HEK293 (cell line): ENCODE measurements at regions not wholly inside any gene's neighbourhood (a gene's known extent, or its start where the extent isn't known, plus 50 kb on each side); places are given as distances from the start of the nearest gene placed in this dataset.

ENCODE experiments used
- CTCF ChIA-PET: fragments of 350-600 bp; formaldehyde crosslinking; extraction: SDS; loops from one replicate; lab custom pipeline; 2021; ENCODE audit warnings: antibody characterized with exemption; lab: Yijun Ruan, JAX
- POLR2A ChIA-PET: fragments of 300-600 bp; formaldehyde crosslinking; extraction: SDS; loops from one replicate; lab custom pipeline; 2020; ENCODE audit warnings: antibody characterized with exemption, inconsistent platforms; lab: Yijun Ruan, JAX
- H3K27ac ChIP-seq: fragments of 200-500 bp; sonication (Bioruptor generic); 2 replicates; pipeline ENCODE4 v1.5.1; 2014; ENCODE audit warnings: low read depth, low read length, control low read depth, inconsistent platforms; ENCODE audit errors: extremely low read depth
- H3K36me3 ChIP-seq, 2 experiments: fragments of 200-500 bp in 1 of 2; sonication (Bioruptor generic) in 1 of 2; 1 replicate in 1 of 2; 2 replicates in 1 of 2; pipeline ENCODE4 v1.5.1; 2014 to 2017; ENCODE audit warnings: inconsistent platforms in 2 of 2, low read length in 2 of 2; ENCODE audit not compliant: control insufficient read depth in 2 of 2, insufficient read depth in 1 of 2
- H3K4me1 ChIP-seq: fragments of 200-500 bp; sonication (Bioruptor generic); 2 replicates; pipeline ENCODE4 v1.5.1; 2014; ENCODE audit warnings: mild to moderate bottlenecking, low read length, inconsistent platforms; ENCODE audit not compliant: control insufficient read depth, insufficient read depth
- H3K4me3 ChIP-seq: 2 replicates; pipeline ENCODE4 v1.5.1; 2011; ENCODE audit warnings: low read depth, mild to moderate bottlenecking, control low read depth, low read length, moderate library complexity
- H3K9me3 ChIP-seq: fragments of 200-500 bp; sonication (Bioruptor generic); 2 replicates; pipeline ENCODE4 v1.5.1; 2014; ENCODE audit warnings: low read depth, low read length, inconsistent platforms; ENCODE audit not compliant: control insufficient read depth, insufficient read depth
- GLI2 ChIP-seq: fragments of 450-650 bp; formaldehyde crosslinking; IDR thresholded peaks from 2 replicates; pipeline ENCODE4; 2017; ENCODE audit warnings: missing biosample characterization, missing genetic modification characterization, low read depth, borderline replicate concordance
- GLIS2 ChIP-seq: fragments of 450-650 bp; formaldehyde crosslinking; IDR thresholded peaks from 2 replicates; pipeline ENCODE4 v1.5.1; 2016; ENCODE audit warnings: missing biosample characterization, missing genetic modification characterization
- HOXD13 ChIP-seq: sonication (generic); formaldehyde crosslinking; IDR thresholded peaks from 2 replicates; pipeline ENCODE4 v1.8.0; 2022; ENCODE audit warnings: missing genetic modification reagents, borderline replicate concordance
- PRDM1 ChIP-seq: fragments of 450-650 bp; formaldehyde crosslinking; IDR thresholded peaks from 2 replicates; pipeline ENCODE4; 2016; ENCODE audit warnings: missing biosample characterization, missing genetic modification characterization
- SCRT2 ChIP-seq: fragments of 450-650 bp; formaldehyde crosslinking; IDR thresholded peaks from 2 replicates; pipeline ENCODE4 v1.5.1; 2016; ENCODE audit warnings: missing biosample characterization, missing genetic modification characterization
- SP7 ChIP-seq: fragments of 450-650 bp; formaldehyde crosslinking; IDR thresholded peaks from 2 replicates; pipeline ENCODE4 v1.5.1; 2016; ENCODE audit warnings: missing biosample characterization, missing genetic modification characterization
- ZEB2 ChIP-seq: fragments of 450-650 bp; formaldehyde crosslinking; IDR thresholded peaks from 2 replicates; pipeline ENCODE4 v1.5.1; 2016; ENCODE audit warnings: missing biosample characterization, missing genetic modification characterization
- ZNF184 ChIP-seq: fragments of 450-650 bp; IDR thresholded peaks from 2 replicates; pipeline ENCODE4 v1.5.1; 2018; ENCODE audit warnings: missing biosample characterization, mild to moderate bottlenecking, missing genetic modification characterization
- ZNF239 ChIP-seq: fragments of 450-650 bp; formaldehyde crosslinking; IDR thresholded peaks from 2 replicates; pipeline ENCODE4 v1.5.1; 2016; ENCODE audit warnings: missing biosample characterization, missing genetic modification characterization
- ZNF274 ChIP-seq, 2 experiments: fragments of 200-500 bp in 1 of 2; fragments of 450-650 bp in 1 of 2; sonication (Bioruptor generic) in 1 of 2; formaldehyde crosslinking in 1 of 2; IDR thresholded peaks; 2 replicates each; pipeline versions ENCODE4 v1.5.1 to v1.6.1; 2014 to 2016; ENCODE audit warnings: borderline replicate concordance in 1 of 2, inconsistent platforms in 1 of 2, low read length in 1 of 2, missing biosample characterization in 1 of 2, missing genetic modification characterization in 1 of 2
- ZNF324 ChIP-seq: fragments of 450-650 bp; formaldehyde crosslinking; IDR thresholded peaks from 2 replicates; pipeline ENCODE4 v1.5.1; 2016; ENCODE audit warnings: missing biosample characterization, missing genetic modification characterization
- ZNF426 ChIP-seq: fragments of 450-650 bp; formaldehyde crosslinking; IDR thresholded peaks from 2 replicates; pipeline ENCODE4 v1.5.1; 2017; ENCODE audit warnings: missing biosample characterization, missing genetic modification characterization, mild to moderate bottlenecking, inconsistent platforms, moderate library complexity
- ZNF530 ChIP-seq: fragments of 450-650 bp; formaldehyde crosslinking; IDR thresholded peaks from 2 replicates; pipeline ENCODE4 v1.5.1; 2016; ENCODE audit warnings: low read depth, missing biosample characterization, missing genetic modification characterization
- ZNF544 ChIP-seq: fragments of 450-650 bp; formaldehyde crosslinking; IDR thresholded peaks from 2 replicates; pipeline ENCODE4 v1.5.0; 2017; ENCODE audit warnings: missing biosample characterization, missing genetic modification characterization
- ZNF600 ChIP-seq: fragments of 450-650 bp; formaldehyde crosslinking; IDR thresholded peaks from 2 replicates; pipeline ENCODE4 v1.5.1; 2016; ENCODE audit warnings: missing biosample characterization, missing genetic modification characterization
- ZNF629 ChIP-seq: fragments of 450-650 bp; formaldehyde crosslinking; IDR thresholded peaks from 2 replicates; pipeline ENCODE4 v1.5.1; 2017; ENCODE audit warnings: missing biosample characterization, missing genetic modification characterization
- ZNF664 ChIP-seq: fragments of 450-650 bp; formaldehyde crosslinking; IDR thresholded peaks from 2 replicates; pipeline ENCODE4 v1.5.1; 2016; ENCODE audit warnings: missing biosample characterization, missing genetic modification characterization
- ZNF670 ChIP-seq: fragments of 450-650 bp; formaldehyde crosslinking; IDR thresholded peaks from 2 replicates; pipeline ENCODE4 v1.5.1; 2016; ENCODE audit warnings: missing biosample characterization, missing genetic modification characterization, low read depth
- TF ChIP-seq, protein P1 (sequence below): fragments of 450-650 bp; formaldehyde crosslinking; IDR thresholded peaks from 2 replicates; pipeline ENCODE4 v1.5.1; 2016; ENCODE audit warnings: missing biosample characterization, missing genetic modification characterization, borderline replicate concordance
- TF ChIP-seq, protein P2 (sequence below): fragments of 450-650 bp; formaldehyde crosslinking; IDR thresholded peaks from 2 replicates; pipeline ENCODE4 v1.5.1; 2016; ENCODE audit warnings: missing biosample characterization, missing genetic modification characterization
- TF ChIP-seq, protein P3 (sequence below): fragments of 450-650 bp; formaldehyde crosslinking; IDR thresholded peaks from 2 replicates; pipeline ENCODE4 v1.5.1; 2016; ENCODE audit warnings: missing biosample characterization, missing genetic modification characterization
- TF ChIP-seq, protein P4 (sequence below): fragments of 450-650 bp; formaldehyde crosslinking; IDR thresholded peaks from 2 replicates; pipeline ENCODE4 v1.5.1; 2017; ENCODE audit warnings: missing biosample characterization, missing genetic modification characterization
- TF ChIP-seq, protein P5 (sequence below): IDR thresholded peaks from 2 replicates; pipeline ENCODE4 v1.6.1; 2011; ENCODE audit warnings: mild to moderate bottlenecking, low read depth, low read length, borderline replicate concordance
- TF ChIP-seq, protein P6 (sequence below): fragments of 450-650 bp; formaldehyde crosslinking; IDR thresholded peaks from 2 replicates; pipeline ENCODE4 v1.5.1; 2016; ENCODE audit warnings: missing biosample characterization, missing genetic modification characterization

DNA sequence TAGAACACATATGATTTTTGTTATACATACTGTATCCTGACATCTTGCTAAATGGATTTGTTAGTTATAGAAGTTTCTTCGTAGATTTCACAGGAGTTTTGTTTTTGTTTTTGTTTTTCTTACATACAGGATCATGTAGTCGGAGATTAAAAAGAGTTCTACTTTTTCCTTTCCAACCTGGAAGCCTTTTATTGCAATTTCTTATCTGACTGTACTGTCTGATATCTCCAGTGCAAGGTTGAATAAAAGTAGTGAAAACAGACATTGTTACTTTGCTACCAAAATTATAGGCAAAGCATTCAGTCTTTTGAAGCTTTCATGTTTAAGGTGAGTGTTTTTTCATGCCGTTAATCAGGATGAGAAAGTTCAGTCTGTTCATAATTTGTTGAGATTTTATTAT, 117.4 kb upstream of the PRSS3 start:
- peak overlapping the region; percentile 65 for H3K4me3 ChIP-seq
- CTCF ChIA-PET = interaction anchor here (0.6 to 3.3 kb wide), 5 partner anchors 43 to 295 kb away, joined by 3 to 22 read pairs (median 4); no protein-coding TSS in a partner anchor
- POLR2A ChIA-PET = no interaction called here

DNA sequence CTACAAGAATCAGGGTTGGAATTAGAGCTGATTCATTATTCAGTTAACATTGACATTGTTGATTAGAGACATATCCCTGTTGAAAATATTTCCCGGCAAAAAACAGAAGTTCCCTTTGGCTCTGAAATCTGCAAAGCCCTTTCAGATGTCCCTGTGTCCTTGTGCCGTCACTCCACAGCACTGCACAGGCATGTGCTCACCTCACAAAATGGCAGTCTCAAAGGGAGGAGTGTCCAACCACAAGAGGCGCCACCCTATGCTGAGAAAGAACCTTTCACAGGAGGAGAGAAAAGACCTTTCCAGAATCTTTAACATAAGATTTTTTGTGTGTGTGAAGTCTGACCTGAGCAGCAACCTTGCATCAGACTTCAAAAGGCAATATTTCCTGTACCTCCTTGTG, 112.8 kb upstream of the PRSS3 start:
- no peak overlapping the region for H3K4me3 ChIP-seq
- TF ChIP-seq ZNF670 (no peak), ZNF544 (tag by site-specific recombination) (no peak), ZNF324 (tag by site-specific recombination) (no peak), ZNF426 (tag by site-specific recombination) (no peak), SP7 (tag by site-specific recombination) (no peak), PRDM1 (tag by site-specific recombination) (no peak), GLI2 (tag by site-specific recombination) (no peak), ZNF629 (tag by site-specific recombination) (no peak), ZNF274 (IDR thresholded peaks at IDR 0.05; ENCODE audit: low read length) (no peak), ZNF274 (tag by site-specific recombination; IDR thresholded peaks at IDR 0.05; ENCODE audit: borderline replicate concordance) (no peak), HOXD13 (CRISPR knock-in tag) (no peak), ZEB2 (tag by site-specific recombination) (no peak), ZNF664 (no peak), ZNF600 (no peak), SCRT2 (no peak)
- TF ChIP-seq, protein P1, sequence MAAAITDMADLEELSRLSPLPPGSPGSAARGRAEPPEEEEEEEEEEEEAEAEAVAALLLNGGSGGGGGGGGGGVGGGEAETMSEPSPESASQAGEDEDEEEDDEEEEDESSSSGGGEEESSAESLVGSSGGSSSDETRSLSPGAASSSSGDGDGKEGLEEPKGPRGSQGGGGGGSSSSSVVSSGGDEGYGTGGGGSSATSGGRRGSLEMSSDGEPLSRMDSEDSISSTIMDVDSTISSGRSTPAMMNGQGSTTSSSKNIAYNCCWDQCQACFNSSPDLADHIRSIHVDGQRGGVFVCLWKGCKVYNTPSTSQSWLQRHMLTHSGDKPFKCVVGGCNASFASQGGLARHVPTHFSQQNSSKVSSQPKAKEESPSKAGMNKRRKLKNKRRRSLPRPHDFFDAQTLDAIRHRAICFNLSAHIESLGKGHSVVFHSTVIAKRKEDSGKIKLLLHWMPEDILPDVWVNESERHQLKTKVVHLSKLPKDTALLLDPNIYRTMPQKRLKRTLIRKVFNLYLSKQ = no peak
- TF ChIP-seq, protein P2, sequence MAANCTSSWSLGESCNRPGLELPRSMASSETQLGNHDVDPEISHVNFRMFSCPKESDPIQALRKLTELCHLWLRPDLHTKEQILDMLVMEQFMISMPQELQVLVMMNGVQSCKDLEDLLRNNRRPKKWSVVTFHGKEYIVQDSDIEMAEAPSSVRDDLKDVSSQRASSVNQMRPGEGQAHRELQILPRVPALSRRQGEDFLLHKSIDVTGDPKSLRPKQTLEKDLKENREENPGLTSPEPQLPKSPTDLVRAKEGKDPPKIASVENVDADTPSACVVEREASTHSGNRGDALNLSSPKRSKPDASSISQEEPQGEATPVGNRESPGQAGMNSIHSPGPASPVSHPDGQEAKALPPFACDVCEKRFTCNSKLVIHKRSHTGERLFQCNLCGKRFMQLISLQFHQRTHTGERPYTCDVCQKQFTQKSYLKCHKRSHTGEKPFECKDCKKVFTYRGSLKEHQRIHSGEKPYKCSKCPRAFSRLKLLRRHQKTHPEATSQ = no peak
- CTCF ChIA-PET = interaction anchor here (2.3 kb wide), 1 partner anchor 39 kb away, joined by 13 read pairs; no protein-coding TSS in a partner anchor
- H3K9me3 ChIP-seq = no peaks in the 10 kb centered on the region
- POLR2A ChIA-PET = no interaction called here
- H3K36me3 ChIP-seq = no peaks in the 10 kb centered on the region
- H3K4me1 ChIP-seq = peaks cover 8% of the 10 kb centered on the region
- H3K27ac ChIP-seq = no peak overlapping the region

More for the DNA sequence above, 117.4 kb upstream of the PRSS3 start:
- Histone ChIP-seq H3K36me3 (no peaks in the 10 kb centered on the region), H3K9me3 (no peaks in the 10 kb centered on the region), H3K27ac (no peak overlapping the region), H3K4me1 (peaks cover 2% of the 10 kb centered on the region; the same call in 1 of the 2 replicates)
- TF ChIP-seq ZNF184 (tag by site-specific recombination) (no peak), PRDM1 (tag by site-specific recombination) (peak; percentile 70; the same call in 1 of the 2 replicates)
- TF ChIP-seq, all 188 proteins: peak for 1

DNA sequence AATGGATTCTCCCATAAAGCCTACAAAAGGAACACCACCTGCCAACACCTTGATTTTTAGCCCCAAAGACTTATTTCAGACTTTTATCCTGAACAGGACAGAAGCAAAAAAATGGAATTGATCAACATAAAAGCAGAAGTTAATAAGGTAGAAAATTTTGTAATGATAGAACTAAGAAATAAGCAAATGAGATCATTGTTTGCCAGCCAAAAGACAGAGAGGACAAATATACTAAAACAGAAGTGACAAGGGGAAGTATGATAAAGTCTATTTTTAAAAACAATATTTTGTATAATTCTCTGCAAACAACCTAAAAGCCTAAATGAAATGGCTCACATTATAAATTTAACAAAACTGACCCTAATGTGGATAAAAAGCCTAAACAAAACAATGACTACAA, 110.5 kb upstream of the PRSS3 start:
- ChIA-PET CTCF (no interaction called here), POLR2A (no interaction called here)
- Histone ChIP-seq H3K4me1 (peaks cover 11% of the 10 kb centered on the region), H3K36me3 (no peaks in the 10 kb centered on the region), H3K4me3 (no peak overlapping the region), H3K9me3 (no peaks in the 10 kb centered on the region), H3K27ac (no peak overlapping the region)
- TF ChIP-seq ZNF239 (no peak), ZNF530 (tag by site-specific recombination) (no peak), GLIS2 (tag by site-specific recombination) (no peak)
- TF ChIP-seq, protein P3, sequence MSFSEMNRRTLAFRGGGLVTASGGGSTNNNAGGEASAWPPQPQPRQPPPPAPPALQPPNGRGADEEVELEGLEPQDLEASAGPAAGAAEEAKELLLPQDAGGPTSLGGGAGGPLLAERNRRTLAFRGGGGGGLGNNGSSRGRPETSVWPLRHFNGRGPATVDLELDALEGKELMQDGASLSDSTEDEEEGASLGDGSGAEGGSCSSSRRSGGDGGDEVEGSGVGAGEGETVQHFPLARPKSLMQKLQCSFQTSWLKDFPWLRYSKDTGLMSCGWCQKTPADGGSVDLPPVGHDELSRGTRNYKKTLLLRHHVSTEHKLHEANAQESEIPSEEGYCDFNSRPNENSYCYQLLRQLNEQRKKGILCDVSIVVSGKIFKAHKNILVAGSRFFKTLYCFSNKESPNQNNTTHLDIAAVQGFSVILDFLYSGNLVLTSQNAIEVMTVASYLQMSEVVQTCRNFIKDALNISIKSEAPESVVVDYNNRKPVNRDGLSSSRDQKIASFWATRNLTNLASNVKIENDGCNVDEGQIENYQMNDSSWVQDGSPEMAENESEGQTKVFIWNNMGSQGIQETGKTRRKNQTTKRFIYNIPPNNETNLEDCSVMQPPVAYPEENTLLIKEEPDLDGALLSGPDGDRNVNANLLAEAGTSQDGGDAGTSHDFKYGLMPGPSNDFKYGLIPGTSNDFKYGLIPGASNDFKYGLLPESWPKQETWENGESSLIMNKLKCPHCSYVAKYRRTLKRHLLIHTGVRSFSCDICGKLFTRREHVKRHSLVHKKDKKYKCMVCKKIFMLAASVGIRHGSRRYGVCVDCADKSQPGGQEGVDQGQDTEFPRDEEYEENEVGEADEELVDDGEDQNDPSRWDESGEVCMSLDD (tag by site-specific recombination) = no peak
- TF ChIP-seq, protein P4, sequence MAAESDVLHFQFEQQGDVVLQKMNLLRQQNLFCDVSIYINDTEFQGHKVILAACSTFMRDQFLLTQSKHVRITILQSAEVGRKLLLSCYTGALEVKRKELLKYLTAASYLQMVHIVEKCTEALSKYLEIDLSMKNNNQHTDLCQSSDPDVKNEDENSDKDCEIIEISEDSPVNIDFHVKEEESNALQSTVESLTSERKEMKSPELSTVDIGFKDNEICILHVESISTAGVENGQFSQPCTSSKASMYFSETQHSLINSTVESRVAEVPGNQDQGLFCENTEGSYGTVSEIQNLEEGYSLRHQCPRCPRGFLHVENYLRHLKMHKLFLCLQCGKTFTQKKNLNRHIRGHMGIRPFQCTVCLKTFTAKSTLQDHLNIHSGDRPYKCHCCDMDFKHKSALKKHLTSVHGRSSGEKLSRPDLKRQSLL (tag by site-specific recombination) = no peak
- TF ChIP-seq, protein P5, sequence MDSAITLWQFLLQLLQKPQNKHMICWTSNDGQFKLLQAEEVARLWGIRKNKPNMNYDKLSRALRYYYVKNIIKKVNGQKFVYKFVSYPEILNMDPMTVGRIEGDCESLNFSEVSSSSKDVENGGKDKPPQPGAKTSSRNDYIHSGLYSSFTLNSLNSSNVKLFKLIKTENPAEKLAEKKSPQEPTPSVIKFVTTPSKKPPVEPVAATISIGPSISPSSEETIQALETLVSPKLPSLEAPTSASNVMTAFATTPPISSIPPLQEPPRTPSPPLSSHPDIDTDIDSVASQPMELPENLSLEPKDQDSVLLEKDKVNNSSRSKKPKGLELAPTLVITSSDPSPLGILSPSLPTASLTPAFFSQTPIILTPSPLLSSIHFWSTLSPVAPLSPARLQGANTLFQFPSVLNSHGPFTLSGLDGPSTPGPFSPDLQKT = no peak
- TF ChIP-seq, protein P6, sequence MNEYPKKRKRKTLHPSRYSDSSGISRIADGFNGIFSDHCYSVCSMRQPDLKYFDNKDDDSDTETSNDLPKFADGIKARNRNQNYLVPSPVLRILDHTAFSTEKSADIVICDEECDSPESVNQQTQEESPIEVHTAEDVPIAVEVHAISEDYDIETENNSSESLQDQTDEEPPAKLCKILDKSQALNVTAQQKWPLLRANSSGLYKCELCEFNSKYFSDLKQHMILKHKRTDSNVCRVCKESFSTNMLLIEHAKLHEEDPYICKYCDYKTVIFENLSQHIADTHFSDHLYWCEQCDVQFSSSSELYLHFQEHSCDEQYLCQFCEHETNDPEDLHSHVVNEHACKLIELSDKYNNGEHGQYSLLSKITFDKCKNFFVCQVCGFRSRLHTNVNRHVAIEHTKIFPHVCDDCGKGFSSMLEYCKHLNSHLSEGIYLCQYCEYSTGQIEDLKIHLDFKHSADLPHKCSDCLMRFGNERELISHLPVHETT (tag by site-specific recombination) = no peak
